Activated CD4-positive, alpha-beta T cell treated with anti-CD3 and anti-CD28 coated beads, Interleukin-2, amount 10 ng/mL, durations not matched to agents 24 days and 14 days (primary cell): ENCODE measurements at regions not wholly inside any gene's neighbourhood (a gene's known extent, or its start where the extent isn't known, plus 50 kb on each side); places are given as distances from the start of the nearest gene placed in this dataset.
"Not testable (repeated sequence)": the region's sequence is repeated elsewhere in the genome, so short reads cannot be mapped to it uniquely, and the experiment has no call there.

Source experiments
- DNase-seq: peaks from one replicate; pipeline ENCODE4 v3.0.0; 2022
- H3K27ac Mint-ChIP-seq: one replicate; pipeline ENCODE4 v1.8.0; 2022; ENCODE audit warnings: mild to moderate bottlenecking, mixed read lengths
- H3K27me3 Mint-ChIP-seq: one replicate; pipeline ENCODE4 v1.8.0; 2022; ENCODE audit warnings: mixed read lengths
- H3K36me3 Mint-ChIP-seq: one replicate; pipeline ENCODE4 v1.8.0; 2022; ENCODE audit warnings: low read depth, mild to moderate bottlenecking, mixed read lengths
- H3K4me1 Mint-ChIP-seq: one replicate; pipeline ENCODE4 v1.8.0; 2021; ENCODE audit warnings: mixed read lengths
- H3K4me3 Mint-ChIP-seq: one replicate; pipeline ENCODE4 v1.8.0; 2022; ENCODE audit warnings: mild to moderate bottlenecking, moderate library complexity, mixed read lengths
- H3K9me3 Mint-ChIP-seq: one replicate; pipeline ENCODE4 v1.8.0; 2021; ENCODE audit warnings: mixed read lengths
- intact Hi-C: fragments of 100-400 bp; cut with micrococcal nuclease; formaldehyde crosslinking; loops from one replicate; pipeline ENCODE4 v1.15.1; 2023

- no peak overlapping the region for H3K27ac Mint-ChIP-seq
- H3K36me3 Mint-ChIP-seq = no peaks in the 10 kb centered on the region
- peaks cover 3% of the 10 kb centered on the region for H3K9me3 Mint-ChIP-seq
- H3K4me1 Mint-ChIP-seq = no peaks in the 10 kb centered on the region
- H3K4me3 Mint-ChIP-seq = no peak overlapping the region
- intact Hi-C loops = no loop called here
- no peaks in the 10 kb centered on the region for H3K27me3 Mint-ChIP-seq
- DNase-seq = no peak
Measured at GRCh38 chr10:33833566-33833965, 499.1 kb upstream of the NRP1 start.

DNA sequence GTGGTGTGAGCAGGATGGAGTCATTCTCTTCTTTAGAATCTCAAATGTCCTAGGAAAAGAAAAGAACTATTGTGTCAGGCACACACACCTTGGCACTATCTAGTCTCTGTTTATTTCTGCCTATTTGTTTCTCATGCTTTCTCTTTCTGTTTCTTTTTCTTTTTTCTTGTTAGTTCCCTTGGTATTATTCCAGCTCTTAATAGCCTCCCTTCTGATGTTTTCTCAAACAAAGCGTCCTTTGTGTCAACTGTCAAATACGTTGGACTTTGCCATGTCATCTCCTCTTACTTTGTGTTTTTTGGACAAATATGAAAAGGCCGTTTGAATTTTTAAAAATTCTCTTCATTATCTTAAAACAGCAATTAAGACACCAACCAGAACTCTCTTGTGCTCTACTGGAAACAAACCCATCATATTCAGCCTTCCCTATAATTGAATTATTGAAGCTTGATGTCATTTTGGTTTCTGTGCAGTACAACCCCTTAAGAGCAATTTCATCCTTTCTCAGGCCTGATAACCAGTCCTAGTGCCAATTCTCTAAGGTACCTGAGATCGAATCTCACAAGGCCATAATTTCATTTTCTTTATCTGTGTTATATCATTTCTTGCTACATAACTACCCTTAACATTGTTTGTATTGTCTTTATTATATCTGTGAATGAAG is 497.8 kb upstream of the NRP1 start:
- intact Hi-C loops = no loop called here
- peaks cover 3% of the 10 kb centered on the region for H3K9me3 Mint-ChIP-seq
- no peak for DNase-seq
- no peak overlapping the region for H3K4me3 Mint-ChIP-seq
- H3K36me3 Mint-ChIP-seq = no peaks in the 10 kb centered on the region
- H3K27ac Mint-ChIP-seq = no peak overlapping the region
- no peaks in the 10 kb centered on the region for H3K27me3 Mint-ChIP-seq
- H3K4me1 Mint-ChIP-seq = no peaks in the 10 kb centered on the region

- no peaks in the 10 kb centered on the region for H3K4me1 Mint-ChIP-seq
- peaks cover 3% of the 10 kb centered on the region for H3K9me3 Mint-ChIP-seq
- H3K27me3 Mint-ChIP-seq = no peaks in the 10 kb centered on the region
- intact Hi-C loops = no loop called here
- H3K27ac Mint-ChIP-seq = no peak overlapping the region
- no peak for DNase-seq
- H3K36me3 Mint-ChIP-seq = no peaks in the 10 kb centered on the region
- H3K4me3 Mint-ChIP-seq = no peak overlapping the region
Measured at GRCh38 chr10:33831591-33831990, 497.1 kb upstream of the NRP1 start.

DNA sequence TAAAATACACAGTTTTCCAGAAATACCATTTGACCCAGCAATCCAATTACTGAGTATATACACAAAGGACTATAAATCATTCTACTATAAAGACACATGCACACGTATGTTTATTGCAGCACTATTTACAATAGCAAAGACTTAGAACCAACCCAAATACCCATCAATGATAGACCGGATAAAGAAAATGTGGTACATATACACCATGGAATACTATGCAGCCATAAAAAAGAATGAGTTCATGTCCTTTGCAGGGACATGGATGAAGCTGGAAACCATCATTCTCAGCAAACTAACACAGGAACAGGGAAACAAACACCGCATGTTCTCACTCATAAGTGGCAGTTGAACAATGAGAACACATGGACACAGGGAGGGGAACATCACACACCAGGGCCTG is 495.4 kb upstream of the NRP1 start:
- intact Hi-C loops, DNase-seq, H3K27ac Mint-ChIP-seq, H3K9me3 Mint-ChIP-seq, H3K4me3 Mint-ChIP-seq, H3K27me3 Mint-ChIP-seq, H3K4me1 Mint-ChIP-seq, H3K36me3 Mint-ChIP-seq: not testable (repeated sequence)

DNA sequence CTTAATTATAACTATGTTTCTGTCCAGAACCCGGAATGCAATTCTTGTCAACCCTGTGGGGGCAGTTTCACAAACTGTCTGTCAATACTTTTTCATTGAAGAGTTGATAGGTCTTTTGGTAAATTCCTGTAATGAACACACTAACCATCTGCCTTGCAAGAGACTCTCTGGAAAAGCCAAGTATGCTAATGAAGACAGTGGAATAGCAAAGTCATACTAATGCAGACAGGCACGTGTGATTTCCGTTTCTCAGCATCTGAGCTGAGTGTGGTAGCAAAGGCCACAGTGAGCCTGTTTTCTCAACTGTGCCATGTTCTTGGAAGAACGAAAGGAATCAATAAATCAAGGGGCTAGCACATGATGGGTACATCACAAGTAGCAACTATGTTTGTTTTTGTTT is 494.1 kb upstream of the NRP1 start:
- Mint-ChIP-seq H3K27me3 (no peaks in the 10 kb centered on the region), H3K9me3 (peaks cover 3% of the 10 kb centered on the region), H3K4me3 (no peak overlapping the region), H3K36me3 (no peaks in the 10 kb centered on the region), H3K4me1 (no peaks in the 10 kb centered on the region), H3K27ac (no peak overlapping the region)
- DNase-seq = no peak
- intact Hi-C loops = no loop called here

DNA sequence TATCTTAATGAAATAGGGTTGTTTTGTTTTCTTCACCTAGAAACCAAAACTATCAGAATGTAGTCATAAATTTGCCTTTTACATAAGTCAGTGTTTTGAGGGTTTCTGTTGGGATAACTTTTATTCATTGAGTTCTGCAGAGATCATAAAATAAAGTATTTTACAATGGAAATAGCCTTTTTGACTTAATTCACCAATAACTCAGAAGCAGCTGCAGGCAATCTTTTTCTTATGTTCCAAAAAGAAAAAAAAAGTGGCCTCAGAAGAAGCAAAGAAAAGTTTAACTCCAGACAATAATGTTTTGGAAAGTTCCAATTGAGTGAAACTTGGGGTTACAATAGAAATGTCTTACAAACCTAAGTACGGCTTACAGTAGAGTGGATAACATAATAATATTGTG is 491.7 kb upstream of the NRP1 start:
- no peak for DNase-seq
- no peaks in the 10 kb centered on the region for H3K4me1 Mint-ChIP-seq
- H3K27ac Mint-ChIP-seq = no peak overlapping the region
- no peaks in the 10 kb centered on the region for H3K36me3 Mint-ChIP-seq
- peaks cover 3% of the 10 kb centered on the region for H3K9me3 Mint-ChIP-seq
- H3K4me3 Mint-ChIP-seq = no peak overlapping the region
- intact Hi-C loops = no loop called here
- H3K27me3 Mint-ChIP-seq = no peaks in the 10 kb centered on the region

DNA sequence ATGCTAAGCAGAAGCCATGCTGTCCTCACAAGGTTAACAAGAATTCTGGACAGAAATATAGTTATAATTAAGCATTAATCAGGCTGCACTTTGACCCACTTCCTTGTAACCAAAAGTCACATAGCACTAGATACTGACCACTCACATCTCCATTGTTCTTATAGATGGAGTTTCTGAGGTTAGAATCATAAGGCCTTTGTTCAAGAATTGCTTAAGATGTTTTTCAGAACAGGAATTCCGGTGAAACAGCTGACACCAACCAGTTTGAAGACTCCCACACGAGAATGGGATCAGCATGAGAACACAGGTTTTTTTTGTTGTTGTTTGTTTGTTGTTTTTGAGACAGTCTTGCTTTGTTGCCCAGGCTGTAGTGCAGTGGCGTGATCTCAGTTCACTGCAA is 488.3 kb upstream of the NRP1 start:
- intact Hi-C loops = no loop called here
- Mint-ChIP-seq H3K9me3 (no peaks in the 10 kb centered on the region), H3K27me3 (no peaks in the 10 kb centered on the region), H3K36me3 (no peaks in the 10 kb centered on the region), H3K27ac (no peak overlapping the region), H3K4me1 (no peaks in the 10 kb centered on the region), H3K4me3 (no peak overlapping the region)
- no peak for DNase-seq

DNA sequence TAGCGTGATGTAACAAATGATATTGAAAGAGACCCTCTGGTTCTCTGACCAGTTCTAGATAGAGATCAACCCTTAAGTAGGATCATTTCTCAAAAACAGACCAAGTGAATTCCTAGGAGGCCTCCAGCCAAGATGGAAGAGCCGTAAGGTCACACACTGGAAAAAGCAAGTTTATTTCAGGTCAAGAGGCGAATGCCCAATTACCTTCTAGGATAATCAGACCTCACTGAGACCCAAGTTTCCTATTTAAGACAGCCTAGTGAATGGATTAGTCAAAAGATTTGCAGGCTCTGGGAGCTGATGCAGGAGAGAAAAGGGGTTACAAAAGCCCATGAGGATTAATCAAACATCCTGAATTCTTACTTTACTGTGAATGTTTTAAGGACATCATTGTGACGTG is 486.1 kb upstream of the NRP1 start:
- no peaks in the 10 kb centered on the region for H3K9me3 Mint-ChIP-seq
- no peak overlapping the region for H3K27ac Mint-ChIP-seq
- no peaks in the 10 kb centered on the region for H3K27me3 Mint-ChIP-seq
- H3K4me1 Mint-ChIP-seq = no peaks in the 10 kb centered on the region
- no peaks in the 10 kb centered on the region for H3K36me3 Mint-ChIP-seq
- intact Hi-C loops = no loop called here
- no peak overlapping the region for H3K4me3 Mint-ChIP-seq
- DNase-seq = no peak

GRCh38 chr10:33819206-33819605 is 484.7 kb upstream of the NRP1 start:
- intact Hi-C loops = no loop called here
- no peaks in the 10 kb centered on the region for H3K27me3 Mint-ChIP-seq
- H3K4me3 Mint-ChIP-seq = no peak overlapping the region
- H3K4me1 Mint-ChIP-seq = no peaks in the 10 kb centered on the region
- H3K27ac Mint-ChIP-seq = no peak overlapping the region
- H3K9me3 Mint-ChIP-seq = no peaks in the 10 kb centered on the region
- no peak for DNase-seq
- no peaks in the 10 kb centered on the region for H3K36me3 Mint-ChIP-seq

GRCh38 chr10:33818343-33818742 is 483.9 kb upstream of the NRP1 start:
- intact Hi-C loops = no loop called here
- H3K9me3 Mint-ChIP-seq = no peaks in the 10 kb centered on the region
- H3K4me3 Mint-ChIP-seq = no peak overlapping the region
- H3K4me1 Mint-ChIP-seq = no peaks in the 10 kb centered on the region
- H3K36me3 Mint-ChIP-seq = no peaks in the 10 kb centered on the region
- no peak overlapping the region for H3K27ac Mint-ChIP-seq
- DNase-seq = no peak
- H3K27me3 Mint-ChIP-seq = no peaks in the 10 kb centered on the region

DNA sequence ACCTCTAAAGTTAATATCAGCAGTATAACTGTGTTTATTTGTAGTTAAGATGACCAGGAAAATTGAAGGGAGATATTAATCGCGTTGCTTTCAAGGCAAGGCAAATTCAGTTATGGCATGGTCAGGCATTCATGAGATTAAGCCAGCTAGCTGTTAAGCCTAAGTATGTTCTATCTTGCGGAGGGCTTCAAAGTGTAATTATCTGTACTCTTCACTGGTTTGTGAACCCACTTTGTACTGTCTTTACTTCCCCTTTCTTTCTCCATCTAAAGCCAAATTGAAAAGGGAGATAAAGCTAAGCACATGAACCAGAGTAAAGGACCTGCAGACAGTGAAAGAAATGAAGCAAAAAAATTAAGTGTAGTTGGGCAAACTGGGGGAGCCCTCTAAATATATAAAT is 483.1 kb upstream of the NRP1 start:
- DNase-seq = no peak
- H3K9me3 Mint-ChIP-seq = no peaks in the 10 kb centered on the region
- no peak overlapping the region for H3K27ac Mint-ChIP-seq
- no peaks in the 10 kb centered on the region for H3K27me3 Mint-ChIP-seq
- intact Hi-C loops = no loop called here
- no peaks in the 10 kb centered on the region for H3K36me3 Mint-ChIP-seq
- H3K4me1 Mint-ChIP-seq = no peaks in the 10 kb centered on the region
- no peak overlapping the region for H3K4me3 Mint-ChIP-seq

- H3K4me3 Mint-ChIP-seq = no peak overlapping the region
- no peak overlapping the region for H3K27ac Mint-ChIP-seq
- H3K4me1 Mint-ChIP-seq = no peaks in the 10 kb centered on the region
- H3K36me3 Mint-ChIP-seq = no peaks in the 10 kb centered on the region
- H3K27me3 Mint-ChIP-seq = no peaks in the 10 kb centered on the region
- no peaks in the 10 kb centered on the region for H3K9me3 Mint-ChIP-seq
- DNase-seq = no peak
- intact Hi-C loops = no loop called here
Measured at GRCh38 chr10:33815776-33816175, 481.3 kb upstream of the NRP1 start.

GRCh38 chr10:33813871-33814270 is 479.4 kb upstream of the NRP1 start:
- H3K4me1 Mint-ChIP-seq = no peaks in the 10 kb centered on the region
- H3K4me3 Mint-ChIP-seq = no peak overlapping the region
- no peaks in the 10 kb centered on the region for H3K9me3 Mint-ChIP-seq
- intact Hi-C loops = no loop called here
- H3K27ac Mint-ChIP-seq = no peak overlapping the region
- H3K36me3 Mint-ChIP-seq = no peaks in the 10 kb centered on the region
- H3K27me3 Mint-ChIP-seq = no peaks in the 10 kb centered on the region
- no peak for DNase-seq

DNA sequence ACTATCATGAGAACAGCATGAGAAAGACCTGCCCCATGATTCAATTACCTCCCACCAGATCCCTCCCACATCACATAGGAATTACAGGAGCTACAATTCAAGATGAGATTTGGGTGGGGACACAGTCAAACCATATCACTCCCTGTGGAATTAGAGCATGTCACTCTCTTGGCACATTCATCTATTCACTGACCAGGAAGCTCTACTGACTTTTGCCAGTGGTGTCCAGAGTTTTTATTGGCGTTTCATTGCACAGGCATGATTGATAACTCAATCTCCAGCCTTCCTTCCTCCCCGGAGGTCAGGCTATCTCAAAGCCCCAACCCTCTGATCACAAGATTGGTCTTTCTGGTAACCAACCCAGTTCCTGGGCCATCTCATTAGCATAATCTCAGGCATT is 478.9 kb upstream of the NRP1 start:
- H3K27ac Mint-ChIP-seq = no peak overlapping the region
- H3K9me3 Mint-ChIP-seq = no peaks in the 10 kb centered on the region
- no peaks in the 10 kb centered on the region for H3K4me1 Mint-ChIP-seq
- H3K4me3 Mint-ChIP-seq = no peak overlapping the region
- no peaks in the 10 kb centered on the region for H3K36me3 Mint-ChIP-seq
- H3K27me3 Mint-ChIP-seq = no peaks in the 10 kb centered on the region
- intact Hi-C loops = no loop called here
- no peak for DNase-seq

- intact Hi-C loops = no loop called here
- no peak for DNase-seq
- Mint-ChIP-seq H3K4me3 (no peak overlapping the region), H3K4me1 (no peaks in the 10 kb centered on the region), H3K9me3 (no peaks in the 10 kb centered on the region), H3K36me3 (no peaks in the 10 kb centered on the region), H3K27me3 (no peaks in the 10 kb centered on the region), H3K27ac (no peak overlapping the region)
Measured at GRCh38 chr10:33812586-33812985, 478.1 kb upstream of the NRP1 start.
